Suprapubic skin (tissue), 3 donors: ENCODE measurements at regions not wholly inside any gene's neighbourhood (a gene's known extent, or its start where the extent isn't known, plus 50 kb on each side); places are given as distances from the start of the nearest gene placed in this dataset.

Source experiments
- POLR2A ChIP-seq, 2 donors: fragments of 450-650 bp; IDR thresholded peaks; one replicate each; pipeline ENCODE4 v1.6.1; 2017; ENCODE audit warnings: antibody characterized with exemption in 2 of 2, mild to moderate bottlenecking in 2 of 2, moderate library complexity in 2 of 2
- TF ChIP-seq, protein P1 (sequence below), 2 donors: fragments of 200-600 bp in 1 of 2; fragments of 450-650 bp in 1 of 2; sonication (generic) in 1 of 2; IDR thresholded peaks; one replicate each; pipeline ENCODE4 v1.5.1; 2016 to 2019; ENCODE audit warnings: antibody characterized with exemption in 2 of 2, mild to moderate bottlenecking in 1 of 2, moderate library complexity in 1 of 2

DNA sequence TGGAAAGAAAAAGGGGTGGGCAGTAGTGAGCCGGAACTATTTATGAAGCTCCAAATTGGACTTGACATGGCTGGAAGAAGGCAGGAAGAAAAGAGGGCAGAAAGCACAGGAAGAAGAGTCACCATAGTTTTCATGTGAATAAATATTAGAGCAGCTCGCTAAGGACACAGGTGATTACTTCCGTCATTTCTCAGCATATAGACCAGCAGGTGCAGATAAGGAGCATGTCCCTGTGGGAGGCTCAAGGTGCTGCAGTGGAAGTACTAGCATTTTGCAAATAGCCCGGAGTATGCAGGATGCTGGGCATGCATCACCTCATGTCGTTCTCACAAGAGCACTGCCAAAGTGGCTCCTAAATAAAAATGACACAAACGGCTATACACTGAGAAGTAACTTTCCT is 71.3 kb upstream of the HTR4 start:
- TF ChIP-seq, protein P1, sequence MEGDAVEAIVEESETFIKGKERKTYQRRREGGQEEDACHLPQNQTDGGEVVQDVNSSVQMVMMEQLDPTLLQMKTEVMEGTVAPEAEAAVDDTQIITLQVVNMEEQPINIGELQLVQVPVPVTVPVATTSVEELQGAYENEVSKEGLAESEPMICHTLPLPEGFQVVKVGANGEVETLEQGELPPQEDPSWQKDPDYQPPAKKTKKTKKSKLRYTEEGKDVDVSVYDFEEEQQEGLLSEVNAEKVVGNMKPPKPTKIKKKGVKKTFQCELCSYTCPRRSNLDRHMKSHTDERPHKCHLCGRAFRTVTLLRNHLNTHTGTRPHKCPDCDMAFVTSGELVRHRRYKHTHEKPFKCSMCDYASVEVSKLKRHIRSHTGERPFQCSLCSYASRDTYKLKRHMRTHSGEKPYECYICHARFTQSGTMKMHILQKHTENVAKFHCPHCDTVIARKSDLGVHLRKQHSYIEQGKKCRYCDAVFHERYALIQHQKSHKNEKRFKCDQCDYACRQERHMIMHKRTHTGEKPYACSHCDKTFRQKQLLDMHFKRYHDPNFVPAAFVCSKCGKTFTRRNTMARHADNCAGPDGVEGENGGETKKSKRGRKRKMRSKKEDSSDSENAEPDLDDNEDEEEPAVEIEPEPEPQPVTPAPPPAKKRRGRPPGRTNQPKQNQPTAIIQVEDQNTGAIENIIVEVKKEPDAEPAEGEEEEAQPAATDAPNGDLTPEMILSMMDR (IDR thresholded peaks at IDR 0.05) = no peak
- TF ChIP-seq POLR2A (IDR thresholded peaks at IDR 0.05) = no peak
